H54 (cell line): ENCODE measurements at regions not wholly inside any gene's neighbourhood (a gene's known extent, or its start where the extent isn't known, plus 50 kb on each side); places are given as distances from the start of the nearest gene placed in this dataset.

Source experiments
- DNase-seq: peaks from one replicate; pipeline ENCODE4 v3.0.0; 2011; ENCODE audit warnings: low spot score, mixed read lengths; ENCODE audit not compliant: insufficient read length
- FAIRE-seq: peaks from 3 replicates; lab custom pipeline; 2011; peaks lifted over from hg19 to GRCh38; lab: Jason Lieb, UNC
- POLR2A ChIP-seq: IDR thresholded peaks from 2 replicates; pipeline ENCODE4 v1.6.1; 2011; ENCODE audit warnings: low read depth, mild to moderate bottlenecking, low read length

DNA sequence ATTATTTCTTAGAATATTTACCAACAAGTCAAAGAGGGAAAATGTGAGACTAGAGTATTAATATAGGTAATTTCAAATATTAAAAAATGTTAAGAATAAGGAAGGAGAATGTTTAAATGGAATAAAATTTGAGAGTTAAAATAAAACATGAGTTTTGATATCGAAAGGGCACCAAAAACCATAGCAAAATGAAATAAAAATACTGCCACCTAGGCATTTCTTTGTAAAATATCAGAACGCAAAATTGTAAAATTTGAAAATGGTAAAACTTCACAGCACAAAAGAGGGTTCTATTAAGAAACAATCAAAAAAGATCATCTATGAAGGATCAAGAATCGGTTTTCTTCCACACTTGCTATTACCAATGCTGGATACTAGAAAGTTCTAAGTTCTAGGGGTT lies 418.3 kb downstream of the TAF11L14 start:
- DNase-seq (no peak), FAIRE-seq (no peak)
- TF ChIP-seq POLR2A: no peak

GRCh38 chr5:18057725-18058124 lies 423.5 kb downstream of the TAF11L14 start:
- FAIRE-seq: no peak

DNA sequence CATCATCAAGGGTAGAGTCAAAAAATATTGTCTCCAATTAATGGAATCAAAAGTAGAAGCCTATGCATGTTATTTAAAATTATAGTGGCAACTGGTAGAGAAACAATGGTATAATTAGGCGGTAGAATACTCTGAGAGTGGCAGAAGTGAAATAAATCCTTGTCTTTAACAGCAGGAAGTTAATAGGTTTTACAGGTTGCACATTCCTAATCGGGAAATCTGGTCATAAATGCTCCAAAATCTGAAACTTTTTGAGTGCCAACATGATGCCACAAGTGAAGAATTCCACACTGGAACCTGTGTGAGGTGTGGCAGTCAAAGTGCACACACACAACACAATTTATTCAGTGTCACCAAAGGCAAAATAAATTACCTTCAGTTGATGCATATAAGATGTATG lies 433.4 kb downstream of the TAF11L14 start:
- no peak for FAIRE-seq
- TF ChIP-seq POLR2A: no peak
- no peak for DNase-seq

More at GRCh38 chr5:18057725-18058124, 423.5 kb downstream of the TAF11L14 start:
- no peak for DNase-seq
- no peak for TF ChIP-seq POLR2A

- no peak for TF ChIP-seq POLR2A
- FAIRE-seq: no peak
- DNase-seq: no peak
These were observed 434.6 kb downstream of the TAF11L14 start for GRCh38 chr5:18068826-18069225.

- no peak for FAIRE-seq
- no peak for TF ChIP-seq POLR2A
These were observed 435.5 kb downstream of the TAF11L14 start for GRCh38 chr5:18069790-18070189.

GRCh38 chr5:18072600-18072999 lies 438.3 kb downstream of the TAF11L14 start:
- FAIRE-seq: no peak
- DNase-seq: no peak
- TF ChIP-seq POLR2A: no peak

More at GRCh38 chr5:18069790-18070189, 435.5 kb downstream of the TAF11L14 start:
- DNase-seq: no peak

DNA sequence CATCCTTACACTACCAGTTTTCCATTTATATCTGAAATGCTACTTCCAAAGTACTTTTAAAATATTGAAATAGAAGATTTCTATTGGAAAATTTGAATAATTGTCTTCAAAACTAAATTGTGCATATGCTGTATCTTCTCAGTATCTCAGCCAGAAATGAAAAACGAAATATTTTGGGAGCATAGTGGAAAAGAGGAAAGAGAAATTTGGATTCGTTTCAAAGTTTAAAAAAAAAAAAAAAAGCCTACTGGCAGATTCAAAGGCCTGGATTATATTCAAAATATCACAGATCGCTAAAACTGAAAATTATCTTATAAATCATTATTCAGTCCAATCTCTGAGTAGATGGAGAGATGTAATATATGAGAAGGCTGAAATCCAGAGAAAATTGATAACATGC lies 440.7 kb downstream of the TAF11L14 start:
- no peak for FAIRE-seq
- DNase-seq: no peak
- TF ChIP-seq POLR2A: no peak

GRCh38 chr5:18078157-18078556 lies 443.9 kb downstream of the TAF11L14 start:
- FAIRE-seq (no peak), DNase-seq (no peak)
- no peak for TF ChIP-seq POLR2A

- TF ChIP-seq POLR2A: no peak
- DNase-seq: no peak
- no peak for FAIRE-seq
These were observed 445.6 kb downstream of the TAF11L14 start for GRCh38 chr5:18079831-18080230.

DNA sequence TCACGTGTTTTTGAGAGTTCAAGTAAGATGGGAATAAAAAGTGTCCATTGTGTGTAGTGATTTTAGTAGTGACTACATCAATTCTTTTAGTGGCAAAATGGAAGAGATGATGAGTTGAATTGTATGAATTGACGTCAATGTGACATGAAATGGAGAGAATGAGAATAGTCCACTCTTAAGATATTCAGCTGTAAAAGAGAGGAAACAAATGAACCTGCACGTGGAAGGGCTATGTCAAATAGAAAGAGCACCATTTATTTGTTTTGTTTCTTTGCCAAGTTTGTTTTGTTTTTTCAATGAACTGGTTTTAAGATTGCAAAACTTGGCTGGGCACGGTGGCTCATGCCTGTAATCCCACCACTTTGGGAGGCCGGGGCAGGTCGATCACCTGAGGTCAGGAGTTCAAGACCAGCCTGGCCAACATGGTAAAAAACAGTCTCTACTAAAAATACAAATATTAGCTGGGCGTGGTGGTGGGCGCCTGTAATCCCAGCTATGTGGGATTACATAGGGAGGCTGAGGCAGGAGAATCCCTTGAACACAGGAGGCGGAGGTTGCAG lies 453.8 kb downstream of the TAF11L14 start:
- FAIRE-seq: no peak
- TF ChIP-seq POLR2A: no peak
- DNase-seq: no peak

GRCh38 chr5:18090177-18090576 lies 455.9 kb downstream of the TAF11L14 start:
- FAIRE-seq (no peak), DNase-seq (no peak)
- TF ChIP-seq POLR2A: no peak

DNA sequence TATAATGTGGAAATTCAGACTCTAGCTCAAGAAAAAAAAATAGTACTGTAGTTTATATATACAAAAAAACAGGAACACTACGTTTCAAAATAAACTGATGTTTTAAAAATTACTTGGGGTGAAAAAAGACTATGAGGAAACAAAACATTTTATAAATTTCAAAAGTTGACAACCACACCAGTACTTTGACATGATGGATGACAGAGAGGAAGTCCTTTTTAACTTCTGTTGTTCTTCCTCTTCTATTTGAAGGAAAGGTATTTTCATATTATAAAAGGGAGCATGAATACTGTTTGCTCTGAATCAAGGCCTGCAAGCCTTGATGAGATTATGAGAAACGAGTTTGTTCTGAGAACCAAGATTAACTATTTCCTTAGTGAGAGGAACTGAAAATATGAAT lies 456.9 kb downstream of the TAF11L14 start:
- DNase-seq (no peak), FAIRE-seq (no peak)
- TF ChIP-seq POLR2A: no peak

GRCh38 chr5:18091758-18092157 lies 457.5 kb downstream of the TAF11L14 start:
- FAIRE-seq: no peak
- no peak for DNase-seq

DNA sequence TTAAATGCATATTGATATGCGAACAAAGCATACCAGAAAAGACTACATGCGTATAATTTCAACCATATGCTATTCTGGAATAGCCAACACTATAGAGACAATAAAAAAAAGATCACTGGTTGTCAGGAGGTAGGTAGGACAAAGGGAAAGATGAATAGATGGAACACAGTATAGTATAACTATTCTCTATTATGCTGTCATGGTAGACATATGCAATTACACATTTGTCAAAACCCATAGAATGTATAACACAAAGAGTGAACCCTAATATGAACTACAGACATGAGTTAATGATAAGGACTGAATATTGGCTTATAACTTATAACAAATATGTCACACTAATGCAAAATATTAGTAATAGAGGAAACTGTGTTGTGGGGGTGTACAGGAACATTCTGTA lies 460.8 kb downstream of the TAF11L14 start:
- no peak for FAIRE-seq
- DNase-seq: no peak
- TF ChIP-seq POLR2A: no peak

More at GRCh38 chr5:18091758-18092157, 457.5 kb downstream of the TAF11L14 start:
- TF ChIP-seq POLR2A: no peak

DNA sequence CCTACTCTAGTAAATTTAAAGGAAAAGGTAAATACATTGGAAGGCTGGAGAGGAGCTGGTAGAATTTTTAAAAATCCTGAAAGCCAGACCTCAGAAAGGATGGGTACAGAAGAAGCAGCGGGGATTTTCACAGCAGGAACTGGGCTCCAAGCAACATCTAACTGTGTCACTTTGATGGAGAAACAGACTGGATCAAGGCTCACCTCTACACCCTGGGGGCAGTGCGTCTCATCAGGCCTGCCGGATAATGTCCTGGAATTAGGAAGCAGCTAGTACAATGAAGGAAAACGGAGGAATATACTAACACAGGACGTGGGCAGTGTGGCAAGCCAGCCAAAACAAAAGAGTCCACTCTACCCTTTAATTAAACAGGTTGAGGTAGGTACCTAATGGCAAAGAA lies 463.6 kb downstream of the TAF11L14 start:
- TF ChIP-seq POLR2A: no peak
- FAIRE-seq (no peak), DNase-seq (no peak)
